ENCODE measurements at regions not wholly inside any gene's neighbourhood (a gene's known extent, or its start where the extent isn't known, plus 50 kb on each side); places are given as distances from the start of the nearest gene placed in this dataset.

- TF ChIP-seq, protein P1, sequence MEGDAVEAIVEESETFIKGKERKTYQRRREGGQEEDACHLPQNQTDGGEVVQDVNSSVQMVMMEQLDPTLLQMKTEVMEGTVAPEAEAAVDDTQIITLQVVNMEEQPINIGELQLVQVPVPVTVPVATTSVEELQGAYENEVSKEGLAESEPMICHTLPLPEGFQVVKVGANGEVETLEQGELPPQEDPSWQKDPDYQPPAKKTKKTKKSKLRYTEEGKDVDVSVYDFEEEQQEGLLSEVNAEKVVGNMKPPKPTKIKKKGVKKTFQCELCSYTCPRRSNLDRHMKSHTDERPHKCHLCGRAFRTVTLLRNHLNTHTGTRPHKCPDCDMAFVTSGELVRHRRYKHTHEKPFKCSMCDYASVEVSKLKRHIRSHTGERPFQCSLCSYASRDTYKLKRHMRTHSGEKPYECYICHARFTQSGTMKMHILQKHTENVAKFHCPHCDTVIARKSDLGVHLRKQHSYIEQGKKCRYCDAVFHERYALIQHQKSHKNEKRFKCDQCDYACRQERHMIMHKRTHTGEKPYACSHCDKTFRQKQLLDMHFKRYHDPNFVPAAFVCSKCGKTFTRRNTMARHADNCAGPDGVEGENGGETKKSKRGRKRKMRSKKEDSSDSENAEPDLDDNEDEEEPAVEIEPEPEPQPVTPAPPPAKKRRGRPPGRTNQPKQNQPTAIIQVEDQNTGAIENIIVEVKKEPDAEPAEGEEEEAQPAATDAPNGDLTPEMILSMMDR (IDR thresholded peaks at IDR 0.05; ENCODE audit: control insufficient read depth, extremely low read depth, insufficient read depth), result no peak
- DNase-seq (ENCODE audit: low read depth), result no peak
- no peak overlapping the region for H3K4me3 ChIP-seq (ENCODE audit: low read depth, low read length)
Observed at GRCh38 chr12:91954747-91955146, 190.9 kb downstream of the BTG1 start.

DNA sequence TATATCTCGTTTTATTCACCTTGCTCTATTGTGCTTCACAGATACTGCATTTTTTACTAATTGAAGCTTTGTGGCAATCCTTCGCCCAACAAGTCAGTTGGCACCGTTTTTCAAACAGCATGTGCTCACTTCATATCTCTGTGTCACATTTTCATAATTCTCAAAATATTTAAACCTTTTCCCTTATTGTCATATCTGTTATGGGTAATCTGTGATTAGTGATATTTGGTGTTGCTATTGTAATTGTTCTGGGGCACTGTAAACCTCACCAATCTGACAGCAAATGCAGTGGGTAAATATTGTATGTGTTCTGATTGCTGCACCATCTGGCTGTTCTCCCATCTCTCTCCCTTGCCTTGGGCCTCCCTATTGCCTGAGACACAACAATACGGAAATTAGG, 191.3 kb downstream of the BTG1 start:
- peak; percentile 18 for DNase-seq (ENCODE audit: low read depth)
- H3K4me3 ChIP-seq (ENCODE audit: low read depth, low read length), result no peak overlapping the region
- TF ChIP-seq, protein P1 (IDR thresholded peaks at IDR 0.05; ENCODE audit: control insufficient read depth, extremely low read depth, insufficient read depth), result no peak

GRCh38 chr12:91952916-91953315, 192.7 kb downstream of the BTG1 start:
- H3K4me3 ChIP-seq (ENCODE audit: low read depth, low read length), result no peak overlapping the region
- TF ChIP-seq, protein P1 (IDR thresholded peaks at IDR 0.05; ENCODE audit: control insufficient read depth, extremely low read depth, insufficient read depth), result no peak
- peak; percentile 87 for DNase-seq (ENCODE audit: low read depth)

DNA sequence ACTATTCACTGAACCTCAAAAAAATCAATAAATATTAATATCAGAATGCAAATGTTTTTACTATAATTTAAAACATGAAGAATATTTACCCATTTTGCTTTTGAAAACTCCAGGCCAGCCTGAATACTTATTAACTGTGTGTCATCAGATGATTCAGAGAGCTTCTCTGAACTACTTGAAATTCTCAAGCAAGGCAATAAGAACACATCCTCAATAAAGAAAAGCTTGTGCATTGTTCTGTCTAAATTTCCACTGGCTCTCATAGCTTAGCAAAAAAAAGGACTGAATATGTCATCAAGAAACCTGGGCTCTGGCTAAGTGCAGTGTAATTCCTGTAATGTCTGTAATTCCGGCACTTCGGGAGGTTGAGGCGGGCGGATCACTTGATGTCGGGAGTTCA, 194.1 kb downstream of the BTG1 start:
- H3K4me3 ChIP-seq (ENCODE audit: low read depth, low read length), result no peak overlapping the region
- DNase-seq (ENCODE audit: low read depth), result no peak
- TF ChIP-seq, protein P1 (IDR thresholded peaks at IDR 0.05; ENCODE audit: control insufficient read depth, extremely low read depth, insufficient read depth), result no peak

GRCh38 chr12:91948504-91948903, 197.1 kb downstream of the BTG1 start:
- TF ChIP-seq, protein P1 (IDR thresholded peaks at IDR 0.05; ENCODE audit: control insufficient read depth, extremely low read depth, insufficient read depth), result no peak
- no peak for DNase-seq (ENCODE audit: low read depth)
- no peak overlapping the region for H3K4me3 ChIP-seq (ENCODE audit: low read depth, low read length)

- TF ChIP-seq, protein P1 (IDR thresholded peaks at IDR 0.05; ENCODE audit: control insufficient read depth, extremely low read depth, insufficient read depth), result no peak
- no peak overlapping the region for H3K4me3 ChIP-seq (ENCODE audit: low read depth, low read length)
- DNase-seq (ENCODE audit: low read depth), result no peak
Observed at GRCh38 chr12:91947459-91947858, 198.2 kb downstream of the BTG1 start.

DNA sequence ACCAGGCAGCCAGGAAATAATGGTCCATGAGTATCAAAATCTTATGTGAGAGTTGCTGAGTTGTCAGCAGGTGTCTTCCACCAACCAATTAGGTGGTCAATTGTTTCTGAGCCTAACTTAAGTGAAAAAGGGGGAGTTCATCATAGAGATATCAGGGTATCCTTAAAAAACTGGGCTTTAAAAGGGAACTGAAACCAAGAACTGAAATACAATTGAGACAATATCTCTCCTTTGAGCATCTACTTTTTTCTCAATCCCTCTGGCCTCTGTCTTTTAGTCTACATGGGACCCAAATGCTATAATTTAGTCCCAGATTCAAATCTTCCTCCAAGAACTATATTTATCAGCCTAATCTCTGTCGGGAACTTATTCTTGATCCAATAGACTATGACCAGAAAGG, 201.0 kb downstream of the BTG1 start:
- H3K4me3 ChIP-seq (ENCODE audit: low read depth, low read length), result no peak overlapping the region
- TF ChIP-seq, protein P1 (IDR thresholded peaks at IDR 0.05; ENCODE audit: control insufficient read depth, extremely low read depth, insufficient read depth), result no peak
- DNase-seq (ENCODE audit: low read depth), result no peak
